GM12878 (cell line): ENCODE measurements at regions not wholly inside any gene's neighbourhood (a gene's known extent, or its start where the extent isn't known, plus 50 kb on each side); places are given as distances from the start of the nearest gene placed in this dataset.

Experiments used
- ATAC-seq: fragments of 200-7000 bp; cut with Tn5 transposase; 3 replicates; pipeline ENCODE4 v1.9.1; 2020; ENCODE audit warnings: mild to moderate bottlenecking, moderate library complexity
- BruUV-seq: library from RNA; stranded (reverse); fragments of 400-500 nt; replicated peaks from 2 replicates; lab custom pipeline; 2021; lab: Mats Ljungman, UMichigan
- CTCF ChIA-PET: fragments of 300-600 bp; sonication (Branson Sonifier 250); formaldehyde crosslinking; extraction: SDS; loops from one replicate; lab custom pipeline; 2021; ENCODE audit warnings: inconsistent platforms; lab: Yijun Ruan, JAX
- POLR2A ChIA-PET: fragments of 350-600 bp; formaldehyde crosslinking; extraction: SDS; loops from one replicate; lab custom pipeline; 2021; ENCODE audit warnings: inconsistent platforms; lab: Charles Lee
- RAD21 ChIA-PET: fragments of 300-600 bp; sonication (Branson Sonifier 250); formaldehyde crosslinking; loops from one replicate; lab custom pipeline; 2023; ENCODE audit warnings: antibody characterized with exemption; ENCODE audit not compliant: unreplicated experiment; lab: Charles Lee
- SMC1A ChIA-PET: fragments of 300-600 bp; sonication (Branson Sonifier 250); formaldehyde crosslinking; loops from one replicate; lab custom pipeline; 2023; ENCODE audit not compliant: unreplicated experiment, uncharacterized antibody; lab: Charles Lee
- DNase-seq: peaks from one replicate; pipeline ENCODE4 v3.0.0-alpha.2; 2011; ENCODE audit warnings: low read depth, low spot score
- FAIRE-seq: peaks from 3 replicates; lab custom pipeline; 2011; peaks lifted over from hg19 to GRCh38; lab: Jason Lieb, UNC
- H2AFZ ChIP-seq: 2 replicates; pipeline ENCODE4 v1.6.0; 2011; ENCODE audit warnings: low read depth, low read length, control low read depth; ENCODE audit not compliant: control insufficient read depth
- H3K27ac ChIP-seq: 2 replicates; pipeline ENCODE4 v1.5.1; 2011; ENCODE audit warnings: control low read depth; ENCODE audit not compliant: control insufficient read depth, insufficient read depth
- H3K27me3 ChIP-seq, 2 experiments: replicated peaks in 1 of 2; 2 replicates each; pipeline versions ENCODE4 v1.6.0 to v1.6.1; 2011; ENCODE audit warnings: low read length in 1 of 2; ENCODE audit not compliant: control insufficient read depth in 2 of 2, insufficient read depth in 2 of 2
- H3K36me3 ChIP-seq, 2 experiments: 2 replicates each; pipeline ENCODE4 v1.5.1; 2011; ENCODE audit warnings: low read length in 1 of 2; ENCODE audit not compliant: control insufficient read depth in 2 of 2, insufficient read depth in 2 of 2
- H3K4me1 ChIP-seq: 2 replicates; pipeline ENCODE4 v1.6.1; 2011; ENCODE audit warnings: mild to moderate bottlenecking, low read length, moderate library complexity, mixed read lengths; ENCODE audit not compliant: control insufficient read depth, insufficient read depth
- H3K4me2 ChIP-seq: 2 replicates; pipeline ENCODE4 v1.6.0; 2011; ENCODE audit warnings: control low read depth; ENCODE audit not compliant: control insufficient read depth, insufficient read depth
- H3K4me3 ChIP-seq: fragments of 200-600 bp; sonication (generic); 2 replicates; pipeline ENCODE4 v1.5.1; 2016
- H3K79me2 ChIP-seq: 2 replicates; pipeline ENCODE4 v1.6.0; 2011; ENCODE audit warnings: low read length; ENCODE audit not compliant: control insufficient read depth, insufficient read depth
- H3K9ac ChIP-seq: 2 replicates; pipeline ENCODE4 v1.8.0; 2011; ENCODE audit warnings: low read length, control low read depth, mixed read lengths; ENCODE audit not compliant: control insufficient read depth, insufficient read depth
- H3K9me3 ChIP-seq: replicated peaks from 3 replicates; pipeline ENCODE4 v1.5.1; 2011; ENCODE audit warnings: mild to moderate bottlenecking, low read length; ENCODE audit not compliant: control insufficient read depth, insufficient read depth
- H4K20me1 ChIP-seq: 2 replicates; pipeline ENCODE4 v1.6.0; 2011; ENCODE audit not compliant: control insufficient read depth, insufficient read depth
- ATF2 ChIP-seq: IDR thresholded peaks from 2 replicates; pipeline ENCODE4 v1.6.1; 2012; ENCODE audit warnings: low read length, inconsistent platforms
- HSF1 ChIP-seq: fragments of 150-350 bp; IDR thresholded peaks from 2 replicates; pipeline ENCODE4 v1.6.1; 2014; ENCODE audit warnings: mild to moderate bottlenecking, low read depth, low read length
- IKZF1 ChIP-seq: fragments of 450-650 bp; conservative IDR thresholded peaks from 2 replicates; pipeline ENCODE4 v1.6.1; 2017; ENCODE audit warnings: antibody characterized with exemption, mild to moderate bottlenecking
- JUNB ChIP-seq: IDR thresholded peaks from 2 replicates; pipeline ENCODE4 v1.6.1; 2016; ENCODE audit warnings: antibody characterized with exemption, mild to moderate bottlenecking
- MTA3 ChIP-seq: IDR thresholded peaks from 2 replicates; pipeline ENCODE4 v1.6.1; 2012; ENCODE audit warnings: low read length, inconsistent platforms, borderline replicate concordance
- NRF1 ChIP-seq: conservative IDR thresholded peaks from 2 replicates; pipeline ENCODE4 v1.6.1; 2011; ENCODE audit warnings: mild to moderate bottlenecking, low read depth, low read length, improper control_type of control experiment
- POU2F2 ChIP-seq: IDR thresholded peaks from 3 replicates; pipeline ENCODE4 v1.6.1; 2011; ENCODE audit warnings: low read depth, mild to moderate bottlenecking, low read length, borderline replicate concordance
- RAD21 ChIP-seq: IDR thresholded peaks from 2 replicates; pipeline ENCODE4 v1.6.1; 2011; ENCODE audit warnings: mild to moderate bottlenecking, low read depth, low read length, moderate library complexity; ENCODE audit not compliant: insufficient read depth
- TARDBP ChIP-seq: IDR thresholded peaks from 2 replicates; pipeline ENCODE4 v1.6.1; 2016; ENCODE audit warnings: borderline replicate concordance
- YBX1 ChIP-seq: fragments of 450-650 bp; IDR thresholded peaks from 2 replicates; pipeline ENCODE4 v1.6.1; 2016; ENCODE audit warnings: antibody characterized with exemption
- ZBTB11 ChIP-seq: fragments of 450-650 bp; formaldehyde crosslinking; IDR thresholded peaks from 2 replicates; pipeline ENCODE4 v1.5.0; 2022; ENCODE audit warnings: mild to moderate bottlenecking, missing genetic modification characterization
- ZNF24 ChIP-seq: fragments of 450-650 bp; IDR thresholded peaks from 2 replicates; pipeline ENCODE4 v1.6.1; 2017; ENCODE audit warnings: antibody characterized with exemption, mild to moderate bottlenecking
- WGBS: methylation state at CpG from one replicate; pipeline ENCODE4 v1.1.6; 2016; ENCODE audit warnings: low lambda C conversion rate; ENCODE audit not compliant: insufficient replicate concordance, insufficient coverage; ENCODE audit errors: missing lambda C conversion rate; 5-methylcytosine and 5-hydroxymethylcytosine counted together
- in situ Hi-C: fragments of 300-500 bp; cut with MboI; formaldehyde crosslinking; loops from 9 replicates; pipeline ENCODE4 v1.14.3; 2018; ENCODE audit warnings: mixed read lengths
- intact Hi-C: fragments of 100-400 bp; cut with micrococcal nuclease; formaldehyde crosslinking; loops from one replicate; pipeline ENCODE4 v1.14.2; 2022; ENCODE audit not compliant: unreplicated experiment

DNA sequence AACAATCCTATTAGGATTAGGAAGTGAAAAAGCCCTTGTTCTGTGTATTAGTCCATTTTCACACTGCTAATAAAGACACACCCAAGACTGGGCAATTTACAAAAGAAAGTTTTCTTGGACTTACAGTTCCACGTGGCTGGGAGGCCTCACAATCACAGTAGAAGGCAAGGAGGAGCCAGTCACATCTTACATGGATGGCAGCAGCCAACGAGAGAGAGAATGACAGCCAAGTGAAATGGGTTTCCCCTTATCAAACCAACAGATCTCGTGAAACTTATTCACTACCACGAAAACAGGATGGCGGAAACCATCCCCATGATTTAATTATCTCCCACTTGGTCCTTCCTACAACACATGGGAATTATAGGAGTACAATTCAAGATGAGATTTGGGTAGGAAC lies 248.2 kb upstream of the KCNMB2 start:
- Histone ChIP-seq H3K27ac (no peak overlapping the region), H3K36me3 (no peaks in the 10 kb centered on the region), H3K27me3 (no peaks in the 10 kb centered on the region), H3K9ac (no peak overlapping the region), H3K4me3 (no peak overlapping the region), H4K20me1 (no peaks in the 10 kb centered on the region), H2AFZ (no peak overlapping the region), H3K79me2 (no peaks in the 10 kb centered on the region), H3K4me2 (no peak overlapping the region), H3K9me3 (no peaks in the 10 kb centered on the region), H3K4me1 (no peaks in the 10 kb centered on the region)
- BruUV-seq = no TSS peak
- CTCF ChIA-PET = no interaction called here
- FAIRE-seq = no peak
- SMC1A ChIA-PET = no interaction called here
- WGBS = 53% methylated on average over 5 of the region's 5 CpGs
- TF ChIP-seq HSF1 (no peak), ZNF24 (no peak), MTA3 (no peak), YBX1 (no peak)
- RAD21 ChIA-PET = no interaction called here
- in situ Hi-C loops = no loop called here
- DNase-seq = no peak
- ATAC-seq = no peak
- intact Hi-C loops = no loop called here
- POLR2A ChIA-PET = no interaction called here

DNA sequence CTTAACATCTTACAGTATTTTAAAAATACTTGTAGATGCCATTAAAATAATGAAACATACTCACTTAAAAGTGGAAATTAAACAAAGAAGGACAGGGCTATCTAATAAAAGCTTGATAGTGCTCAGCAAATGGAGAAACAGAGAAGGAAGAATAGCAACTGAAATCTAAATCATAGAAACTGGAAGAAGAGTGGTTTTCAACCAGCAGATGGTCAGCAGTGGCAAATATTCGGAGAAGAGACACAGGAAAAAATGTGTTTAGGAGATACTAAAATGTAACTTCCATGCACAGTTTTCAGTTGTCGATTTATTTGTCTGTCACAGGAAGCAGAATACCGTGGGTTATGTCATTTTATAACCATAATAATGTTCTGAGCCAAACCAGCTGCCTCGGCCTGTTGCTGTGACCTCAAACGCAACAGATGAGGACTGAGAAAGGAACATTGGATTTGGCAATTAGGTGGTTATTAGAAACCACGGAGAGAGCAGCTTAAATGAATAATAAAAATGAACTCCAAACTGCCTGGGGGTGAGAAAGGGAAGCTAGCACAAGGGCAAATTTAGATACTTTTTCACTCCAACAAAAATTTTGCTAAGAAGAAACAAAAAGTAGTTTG lies 246.6 kb upstream of the KCNMB2 start:
- RAD21 ChIA-PET = no interaction called here
- FAIRE-seq (no peak), DNase-seq (no peak), ATAC-seq (no peak)
- SMC1A ChIA-PET = no interaction called here
- 6% methylated on average over 6 of the region's 6 CpGs for WGBS
- POLR2A ChIA-PET = no interaction called here
- Histone ChIP-seq H3K27me3 (no peaks in the 10 kb centered on the region), H3K4me2 (no peak overlapping the region), H4K20me1 (no peaks in the 10 kb centered on the region), H3K9me3 (no peaks in the 10 kb centered on the region), H3K4me3 (no peak overlapping the region), H3K27ac (no peak overlapping the region), H3K36me3 (no peaks in the 10 kb centered on the region), H3K4me1 (no peaks in the 10 kb centered on the region), H3K79me2 (no peaks in the 10 kb centered on the region), H3K9ac (no peak overlapping the region), H2AFZ (no peak overlapping the region)
- intact Hi-C loops (no loop called here), in situ Hi-C loops (no loop called here)
- CTCF ChIA-PET = no interaction called here
- BruUV-seq = no TSS peak
- TF ChIP-seq NRF1 (no peak), TARDBP (no peak), RAD21 (no peak), IKZF1 (no peak), ATF2 (no peak), JUNB (no peak), POU2F2 (no peak), ZBTB11 (CRISPR knock-in tag) (no peak)
